ENCODE measurements at regions not wholly inside any gene's neighbourhood (a gene's known extent, or its start where the extent isn't known, plus 50 kb on each side); places are given as distances from the start of the nearest gene placed in this dataset.
"Not testable (repeated sequence)": the region's sequence is repeated elsewhere in the genome, so short reads cannot be mapped to it uniquely, and the experiment has no call there.

GRCh38 chr18:35770376-35771014 is 189.0 kb downstream of the GALNT1 start:
- DNase-seq, result peak; percentile 10

GRCh38 chr18:35771172-35771571 is 189.6 kb downstream of the GALNT1 start:
- no peak for DNase-seq

DNA sequence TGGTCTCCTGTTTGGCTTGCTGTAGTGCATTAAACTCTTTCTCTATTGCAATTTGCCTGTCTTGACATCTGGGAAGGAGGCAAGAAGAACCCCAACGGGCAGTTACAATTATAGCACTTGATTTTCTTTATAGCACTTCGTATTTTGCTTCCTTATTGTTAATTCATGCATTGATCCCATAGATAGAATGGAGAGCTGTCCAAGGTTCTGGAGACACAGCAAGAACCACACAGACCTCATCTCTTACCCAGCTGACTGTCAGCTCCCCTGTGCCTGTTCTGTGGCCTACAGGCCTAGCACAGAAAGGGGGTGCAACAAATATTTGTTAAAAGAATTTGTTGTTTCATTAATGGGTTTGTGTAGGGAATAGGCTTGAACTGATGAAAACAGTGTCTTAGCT is 194.3 kb downstream of the GALNT1 start:
- no peak for DNase-seq

DNA sequence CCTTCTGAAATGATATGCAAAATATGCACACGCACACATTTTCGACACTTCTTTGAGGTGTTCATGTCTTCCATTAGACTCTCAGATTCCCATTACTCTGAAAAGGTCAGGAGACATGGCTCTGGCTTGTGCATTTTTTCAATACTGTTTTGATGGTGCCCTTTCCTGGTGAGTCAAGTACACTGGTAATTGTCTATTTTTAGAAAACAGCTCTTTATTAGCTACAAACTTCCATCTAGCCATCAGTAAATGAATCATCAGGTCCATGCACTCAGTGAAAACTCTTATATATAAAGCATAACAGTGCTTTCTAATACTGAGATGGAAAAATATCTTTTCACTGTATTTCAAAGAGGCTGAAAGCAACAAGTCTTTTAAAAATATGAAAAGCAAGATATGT is 194.9 kb downstream of the GALNT1 start:
- DNase-seq, result no peak

GRCh38 chr18:35777039-35777438 is 195.4 kb upstream of the RMP24 start:
- DNase-seq, result no peak

DNA sequence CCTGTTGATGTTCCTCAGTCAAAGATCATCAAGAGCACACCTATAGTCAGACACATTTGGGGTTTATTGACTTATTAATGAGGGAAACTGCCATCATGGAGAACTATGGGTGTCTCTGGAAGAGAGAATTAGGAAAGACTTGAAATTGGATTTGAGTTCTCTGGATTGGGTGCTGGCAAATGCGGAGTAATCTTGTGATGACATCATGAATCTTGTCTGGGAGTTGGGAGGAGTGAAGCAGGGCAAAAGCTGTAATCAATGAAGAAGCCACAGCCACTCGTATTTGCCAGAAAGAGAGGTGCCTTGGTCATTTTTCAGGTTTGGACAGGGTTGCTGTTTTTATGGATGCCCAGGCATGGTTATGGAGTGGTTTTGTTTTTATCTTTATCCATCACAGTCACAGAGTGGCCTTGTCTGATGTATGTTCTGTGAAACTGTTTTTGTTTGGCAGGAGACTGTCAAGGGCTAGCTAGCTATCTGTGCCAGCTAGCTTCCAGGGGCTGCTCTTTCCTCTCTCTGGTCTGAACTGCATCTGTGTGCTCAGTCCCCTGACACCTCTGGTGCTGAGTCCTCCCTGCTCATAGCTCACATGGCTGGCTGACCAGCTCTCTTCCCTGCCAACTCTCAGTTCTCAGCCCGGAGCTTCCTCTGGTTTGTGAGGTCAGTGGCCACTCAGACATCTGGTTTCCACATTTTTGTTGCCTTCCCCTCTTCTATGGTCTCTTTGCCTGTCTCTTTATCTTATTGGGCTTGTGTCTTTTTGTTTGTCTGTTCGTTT is 193.4 kb upstream of the RMP24 start:
- no peak for DNase-seq

DNA sequence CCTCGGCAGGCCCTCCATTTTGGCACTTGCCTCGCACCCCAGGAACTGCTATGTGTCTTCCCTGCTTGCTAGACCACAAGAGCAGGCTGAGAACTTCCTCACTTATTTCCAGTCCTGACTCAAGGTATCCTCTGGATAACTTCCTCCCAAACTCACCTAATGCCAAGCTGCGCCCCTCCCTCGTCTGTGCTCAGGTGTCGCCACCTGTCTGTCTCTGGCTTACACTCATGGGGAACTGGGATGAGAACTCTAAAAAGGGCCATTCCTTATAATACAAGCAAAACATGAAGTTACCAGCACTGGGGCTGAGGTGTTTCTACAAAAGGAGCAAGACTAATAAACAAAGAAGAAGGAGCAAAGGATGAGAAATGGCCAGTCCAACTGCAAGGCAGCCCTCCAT is 191.5 kb upstream of the RMP24 start:
- DNase-seq, result no peak

DNA sequence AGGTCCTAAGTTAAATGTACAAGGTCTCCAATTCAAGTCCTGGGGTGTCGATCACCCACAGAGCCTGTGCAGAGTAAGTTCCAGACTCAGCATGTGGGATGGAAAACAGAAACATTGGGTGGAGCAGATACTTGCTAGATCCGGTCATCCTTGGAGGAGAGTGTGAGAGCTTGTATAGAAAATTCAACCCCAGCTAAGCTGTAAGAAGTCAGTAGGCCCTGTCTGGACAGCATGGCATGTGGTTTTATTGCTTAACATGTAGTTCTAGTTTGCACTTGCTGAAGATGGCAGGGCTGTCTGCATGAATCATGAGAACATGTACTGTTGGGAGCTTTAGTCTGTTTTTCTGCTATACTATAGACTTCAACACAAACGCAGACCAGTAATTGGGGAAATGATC is 189.6 kb upstream of the RMP24 start:
- no peak for DNase-seq

GRCh38 chr18:35786365-35787042 is 186.0 kb upstream of the RMP24 start:
- DNase-seq, result no peak

- DNase-seq, result no peak
Measured at GRCh38 chr18:35789543-35789942, 182.9 kb upstream of the RMP24 start.

DNA sequence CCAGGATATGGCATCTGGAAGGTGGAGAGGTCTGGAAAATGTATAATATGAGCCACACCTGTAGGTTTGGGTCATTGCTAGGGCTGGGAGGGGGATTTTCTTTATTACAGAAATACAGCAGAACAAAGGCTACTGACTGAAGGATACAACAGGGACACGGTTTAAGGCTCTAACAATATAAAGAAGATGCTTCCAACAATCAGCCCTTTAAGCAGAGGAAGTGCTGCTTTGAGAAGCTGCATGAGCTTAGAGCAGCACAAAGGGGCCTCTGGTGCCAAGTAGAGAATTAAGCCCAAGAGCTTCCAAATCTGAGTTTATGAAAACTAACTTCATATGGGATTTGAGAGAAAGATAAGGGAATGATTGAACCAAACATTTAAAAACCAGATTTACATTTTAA is 174.5 kb upstream of the RMP24 start:
- no peak for DNase-seq

DNA sequence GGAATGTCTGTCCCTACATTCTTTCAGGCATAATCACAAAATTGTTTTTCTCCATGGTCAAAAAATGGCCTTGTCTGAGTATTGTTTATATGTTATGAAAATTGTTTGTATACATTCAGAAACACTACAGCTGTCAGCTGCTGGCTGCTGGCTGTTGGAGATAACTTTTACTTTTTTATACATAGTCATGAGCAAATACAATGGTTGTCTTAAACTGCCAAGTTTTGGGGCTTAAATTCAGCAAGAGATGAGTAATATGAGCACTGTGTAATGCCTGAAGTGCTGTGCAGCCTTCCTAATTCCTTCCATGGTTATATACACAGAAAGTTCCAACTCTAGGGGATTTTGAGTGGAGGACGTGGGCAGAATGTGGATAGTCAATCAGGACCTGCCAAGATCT is 168.9 kb upstream of the RMP24 start:
- no peak for DNase-seq

DNA sequence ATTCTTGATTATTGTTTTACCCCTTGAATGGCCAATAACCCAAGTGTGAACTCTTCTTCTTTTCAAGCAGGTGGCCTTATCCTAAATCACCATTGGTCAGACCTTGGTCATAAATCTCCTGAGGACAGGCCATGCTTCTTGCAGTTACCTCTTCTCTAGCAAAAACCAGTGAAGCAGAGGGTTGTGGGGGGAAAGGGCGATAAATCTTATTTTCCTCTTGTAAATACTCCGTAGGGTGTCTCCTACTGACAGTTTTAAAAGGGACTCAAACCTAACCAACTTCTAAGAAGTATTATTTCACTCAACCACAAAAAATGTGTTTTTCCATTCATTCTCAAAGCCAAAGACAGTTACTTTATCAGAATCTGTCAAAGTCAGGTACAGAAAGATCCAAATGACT is 168.1 kb upstream of the RMP24 start:
- DNase-seq, result peak; percentile 17

DNA sequence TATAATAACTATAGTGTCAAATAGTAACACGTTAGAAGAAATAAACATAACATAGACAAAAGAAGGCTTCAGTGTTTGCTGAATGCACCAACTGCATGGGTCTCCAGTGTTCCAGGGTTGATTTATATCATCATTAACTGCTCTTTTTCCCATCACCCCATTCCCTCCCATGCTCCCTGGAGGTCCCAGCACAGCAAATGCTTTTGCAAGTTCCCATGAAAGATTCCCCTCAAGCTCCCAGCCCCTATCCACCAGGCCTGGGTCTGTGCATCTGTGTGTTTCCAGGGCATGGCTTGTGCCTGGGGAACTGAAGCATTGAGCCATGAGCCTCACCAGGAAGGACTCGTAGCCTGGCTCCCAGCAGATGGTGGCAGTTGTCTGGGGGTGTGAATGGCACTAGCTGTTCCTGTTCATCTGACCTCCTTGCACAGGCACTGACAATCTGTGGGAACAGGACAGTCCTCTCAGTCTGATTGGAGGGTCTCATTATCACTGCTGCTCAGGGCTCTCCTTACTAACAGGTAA is 164.6 kb upstream of the RMP24 start:
- DNase-seq, result no peak

DNA sequence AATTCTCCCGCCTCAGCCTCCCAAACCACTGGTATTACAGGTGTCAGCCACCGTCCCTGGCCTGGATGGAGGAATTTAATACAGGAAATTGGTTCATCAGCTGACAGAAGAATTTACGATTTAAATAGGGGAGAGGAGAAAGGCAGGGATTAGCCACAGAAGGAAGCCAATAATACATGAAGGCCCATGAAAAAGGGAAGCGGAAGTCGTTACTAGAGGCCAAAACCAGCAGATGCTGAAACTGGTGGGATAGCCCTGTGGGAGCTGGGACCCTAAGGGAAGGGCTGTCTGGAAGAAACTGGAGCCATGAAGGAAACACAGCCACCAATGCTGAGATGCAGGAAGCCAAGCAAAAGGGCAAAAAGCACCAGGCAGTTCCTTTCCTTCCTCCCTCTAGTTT is 163.7 kb upstream of the RMP24 start:
- DNase-seq, result no peak

DNA sequence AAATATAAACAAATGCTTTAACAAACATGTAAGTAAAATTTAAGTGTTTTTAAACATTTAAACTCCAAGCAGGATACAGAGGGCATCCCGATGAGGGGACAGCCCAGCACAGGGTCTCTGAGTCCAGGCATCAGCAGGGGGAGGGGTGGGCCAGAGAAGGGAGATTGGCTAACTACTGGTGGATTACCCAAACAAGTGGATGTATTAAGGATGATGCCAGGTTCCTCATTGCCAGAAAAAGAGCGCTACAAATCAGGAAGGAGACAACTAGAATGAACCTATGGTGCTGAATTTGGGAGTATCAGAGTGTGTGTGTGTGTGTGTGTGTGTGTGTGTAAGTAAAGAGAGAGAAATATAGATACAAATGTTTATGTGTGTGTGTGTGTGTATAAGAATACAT is 162.0 kb upstream of the RMP24 start:
- DNase-seq, result no peak

GRCh38 chr18:35811896-35812295 is 160.6 kb upstream of the RMP24 start:
- no peak for DNase-seq

DNA sequence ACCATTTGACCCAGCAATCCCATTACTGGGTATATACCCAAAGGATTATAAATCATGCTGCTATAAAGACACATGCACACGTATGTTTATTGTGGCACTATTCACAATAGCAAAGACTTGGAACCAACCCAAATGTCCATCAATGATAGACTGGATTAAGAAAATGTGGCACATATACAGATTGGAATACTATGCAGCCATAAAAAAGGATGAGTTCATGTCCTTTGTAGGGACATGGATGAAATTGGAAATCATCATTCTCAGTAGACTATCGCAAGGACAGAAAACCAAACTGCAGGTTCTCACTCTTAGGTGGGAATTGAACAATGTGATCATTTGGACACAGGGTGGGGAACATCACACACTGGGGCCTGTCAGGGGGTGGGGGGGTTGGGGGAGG is 157.5 kb upstream of the RMP24 start:
- not testable (repeated sequence) for DNase-seq

GRCh38 chr18:35816003-35816402 is 156.5 kb upstream of the RMP24 start:
- no peak for DNase-seq

- DNase-seq, result no peak
Measured at GRCh38 chr18:35817604-35818352, 154.7 kb upstream of the RMP24 start.

GRCh38 chr18:35818353-35818667 is 154.2 kb upstream of the RMP24 start:
- DNase-seq, result no peak

DNA sequence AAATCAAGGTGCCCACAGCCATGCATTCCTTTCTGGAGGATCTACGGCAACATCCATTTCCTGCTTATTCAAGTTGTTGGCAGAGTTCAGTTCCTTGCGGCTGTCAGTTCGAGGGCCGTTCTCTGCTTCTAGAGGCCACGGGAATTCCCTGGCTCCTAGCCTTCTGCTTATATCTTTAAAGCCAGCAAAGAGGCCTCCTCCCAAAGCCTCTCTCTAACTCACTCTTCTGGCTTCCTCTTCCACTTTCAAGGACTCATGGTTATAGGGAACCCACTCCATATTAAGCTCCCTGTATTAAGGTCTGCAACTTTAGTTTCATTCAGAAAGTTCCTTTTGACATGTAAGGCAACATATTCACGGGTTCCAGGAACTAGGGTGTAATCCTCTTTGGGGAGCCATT is 150.1 kb upstream of the RMP24 start:
- no peak for DNase-seq

- no peak for DNase-seq
Measured at GRCh38 chr18:35826477-35826876, 146.0 kb upstream of the RMP24 start.
